HTR-8/SVneo (cell line): ENCODE measurements at regions not wholly inside any gene's neighbourhood (a gene's known extent, or its start where the extent isn't known, plus 50 kb on each side); places are given as distances from the start of the nearest gene placed in this dataset.
A peak's percentile ranks its signal among the peaks of the same experiment; 100 is the strongest.

Source experiments
- DNase-seq: peaks from one replicate; pipeline ENCODE4 v3.0.0; 2011; ENCODE audit warnings: low spot score, mixed read lengths; ENCODE audit not compliant: insufficient read length
- FAIRE-seq: peaks from 2 replicates; lab custom pipeline; 2011; peaks lifted over from hg19 to GRCh38; lab: Jason Lieb, UNC

DNA sequence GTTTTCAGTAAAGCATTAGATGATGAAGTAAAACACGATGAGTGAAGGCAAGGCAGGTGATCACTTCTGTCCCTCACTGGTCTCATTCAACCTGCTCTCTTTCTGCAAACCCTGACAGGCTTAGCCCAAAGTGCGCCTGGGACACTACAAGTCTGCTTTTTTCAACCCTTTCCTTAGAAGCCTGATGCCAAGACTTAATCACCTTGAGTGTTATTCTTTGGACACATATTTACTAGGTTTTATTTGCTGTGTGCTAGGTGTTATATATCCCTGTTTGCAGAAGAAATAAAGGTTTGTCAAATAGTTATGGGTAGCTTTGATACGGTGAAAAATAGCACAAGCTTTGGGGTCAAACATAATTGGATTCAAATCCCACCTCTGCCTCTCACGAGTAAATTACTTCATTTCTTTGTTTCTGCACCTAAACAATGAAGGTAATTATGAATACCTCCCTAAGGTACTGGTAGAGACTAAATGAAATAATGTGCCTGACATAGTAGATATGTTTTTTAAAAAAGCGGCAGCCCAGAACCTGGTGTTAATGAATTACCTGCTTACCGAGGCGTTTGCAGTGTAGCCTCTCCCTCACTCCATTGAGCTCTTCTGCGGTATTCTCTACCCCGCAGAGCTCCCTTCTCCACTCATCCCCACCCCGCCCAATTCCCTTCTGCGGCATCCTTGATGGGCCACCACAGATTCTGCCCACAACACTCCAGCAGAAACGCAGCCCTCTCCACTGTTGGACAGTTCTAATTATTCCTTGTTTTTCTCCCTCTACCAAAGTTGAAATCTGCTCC, 269.0 kb upstream of the TPM1 start:
- no peak for FAIRE-seq
- no peak for DNase-seq

DNA sequence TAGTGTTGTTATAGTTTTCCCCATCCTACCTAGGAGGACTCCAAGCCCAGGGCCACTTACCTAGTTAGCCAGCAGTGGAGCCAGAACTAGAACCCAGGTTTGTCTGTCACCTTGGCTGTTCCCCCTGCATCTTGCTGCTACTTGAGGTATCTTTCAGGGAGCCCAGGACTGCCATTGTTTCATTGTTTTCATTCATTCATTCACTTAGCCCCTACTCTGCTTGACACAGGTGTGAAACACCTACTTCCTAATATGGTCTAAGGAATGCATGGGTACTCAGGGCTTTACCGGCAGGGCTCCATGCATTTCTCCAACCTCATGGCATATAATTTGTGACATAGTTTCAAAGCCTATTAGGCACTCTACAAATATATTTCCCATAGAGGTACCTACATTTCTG, 266.6 kb upstream of the TPM1 start:
- no peak for DNase-seq
- no peak for FAIRE-seq

DNA sequence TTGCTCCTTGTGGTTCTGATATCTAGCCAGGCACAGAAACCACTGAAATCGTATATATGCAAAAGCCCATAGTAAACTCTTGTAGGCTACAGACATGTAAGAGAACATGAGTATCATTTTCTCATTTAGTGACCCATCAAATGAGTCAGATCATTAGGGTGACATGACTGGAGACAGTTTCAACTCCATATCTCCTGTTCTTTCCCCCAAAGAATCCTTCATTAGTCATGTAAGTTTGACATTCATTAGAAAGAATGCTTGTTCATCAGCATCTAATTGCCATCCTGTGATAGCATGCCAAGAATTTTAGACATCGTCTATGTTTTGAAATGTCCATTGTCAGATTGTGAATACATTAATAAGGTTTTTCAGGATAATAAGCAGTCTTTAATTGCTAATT, 264.9 kb upstream of the TPM1 start:
- FAIRE-seq (no peak), DNase-seq (no peak)

DNA sequence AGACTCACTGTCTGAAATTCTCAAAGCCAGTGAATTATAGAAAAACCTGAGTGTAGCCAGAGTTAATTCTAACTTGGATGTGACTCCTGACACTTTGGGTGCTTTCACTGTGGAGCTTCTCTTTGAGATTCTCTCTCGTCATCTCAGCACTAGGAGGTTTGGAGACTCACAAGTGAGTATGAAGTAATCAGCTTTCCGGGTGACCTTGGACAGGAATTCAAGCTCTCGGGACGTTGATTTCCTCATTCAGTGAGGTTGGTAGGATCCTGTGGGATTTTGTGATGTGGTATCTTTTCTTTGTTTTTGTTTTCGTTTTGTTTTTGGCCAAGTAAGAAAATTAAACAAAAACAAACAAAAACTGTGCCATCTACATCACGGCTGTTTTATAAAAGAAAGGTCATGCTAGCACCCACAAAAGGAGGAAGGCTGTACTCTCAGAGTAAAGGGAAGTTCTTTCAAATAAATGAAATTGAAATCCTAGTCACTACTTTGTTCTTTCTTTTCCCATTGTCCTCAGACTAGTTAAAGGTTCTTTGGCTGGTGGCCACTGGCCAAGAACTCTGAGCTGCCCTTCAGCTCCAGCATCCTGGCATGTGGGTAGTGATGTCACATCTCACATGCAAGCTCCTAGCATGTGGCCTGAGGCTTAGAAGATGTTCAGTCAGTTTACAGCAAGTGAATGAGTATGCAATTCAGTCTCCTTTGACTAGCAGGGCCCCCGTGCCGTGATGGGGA, 263.3 kb upstream of the TPM1 start:
- FAIRE-seq (no peak), DNase-seq (no peak)

DNA sequence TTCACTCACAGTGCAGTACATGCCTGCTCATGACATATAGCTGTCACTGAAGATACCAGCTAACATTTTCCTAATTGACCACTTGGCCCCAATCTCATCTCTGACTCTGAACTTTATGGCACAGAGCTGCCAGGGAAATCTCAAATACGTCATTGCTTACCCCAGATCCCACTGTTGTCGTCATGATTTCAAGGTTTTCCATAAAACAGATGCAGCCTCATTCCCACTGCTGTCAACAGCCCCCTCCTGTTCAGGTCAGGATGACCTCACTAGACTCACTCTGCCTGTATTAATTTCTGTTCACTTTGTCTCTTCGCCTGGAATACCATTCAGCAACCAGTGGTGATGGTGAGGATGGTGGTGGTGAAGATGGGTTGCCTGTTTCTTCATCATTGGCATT, 262.6 kb upstream of the TPM1 start:
- FAIRE-seq, result no peak
- no peak for DNase-seq

DNA sequence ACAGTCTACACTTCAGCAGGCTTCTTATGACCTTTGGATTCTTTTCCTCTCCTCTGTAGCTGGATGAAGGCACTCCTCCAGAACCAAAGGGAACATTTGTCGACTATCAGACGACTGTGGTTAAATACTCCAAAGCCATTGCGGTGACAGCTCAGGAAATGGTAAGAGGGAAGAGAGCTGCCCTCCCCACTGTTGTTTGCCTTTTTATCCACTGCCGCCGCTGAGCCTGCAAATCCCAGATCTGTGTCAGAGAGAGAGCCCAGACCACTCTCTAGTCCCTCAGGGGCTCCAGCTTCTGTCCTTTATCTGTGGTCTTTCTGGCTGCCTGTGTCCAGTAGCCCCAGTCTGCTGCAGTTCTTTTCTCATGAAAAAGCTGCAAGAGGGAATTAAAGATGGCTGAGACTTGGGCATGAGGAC, 261.5 kb upstream of the TPM1 start:
- DNase-seq, result no peak
- no peak for FAIRE-seq

DNA sequence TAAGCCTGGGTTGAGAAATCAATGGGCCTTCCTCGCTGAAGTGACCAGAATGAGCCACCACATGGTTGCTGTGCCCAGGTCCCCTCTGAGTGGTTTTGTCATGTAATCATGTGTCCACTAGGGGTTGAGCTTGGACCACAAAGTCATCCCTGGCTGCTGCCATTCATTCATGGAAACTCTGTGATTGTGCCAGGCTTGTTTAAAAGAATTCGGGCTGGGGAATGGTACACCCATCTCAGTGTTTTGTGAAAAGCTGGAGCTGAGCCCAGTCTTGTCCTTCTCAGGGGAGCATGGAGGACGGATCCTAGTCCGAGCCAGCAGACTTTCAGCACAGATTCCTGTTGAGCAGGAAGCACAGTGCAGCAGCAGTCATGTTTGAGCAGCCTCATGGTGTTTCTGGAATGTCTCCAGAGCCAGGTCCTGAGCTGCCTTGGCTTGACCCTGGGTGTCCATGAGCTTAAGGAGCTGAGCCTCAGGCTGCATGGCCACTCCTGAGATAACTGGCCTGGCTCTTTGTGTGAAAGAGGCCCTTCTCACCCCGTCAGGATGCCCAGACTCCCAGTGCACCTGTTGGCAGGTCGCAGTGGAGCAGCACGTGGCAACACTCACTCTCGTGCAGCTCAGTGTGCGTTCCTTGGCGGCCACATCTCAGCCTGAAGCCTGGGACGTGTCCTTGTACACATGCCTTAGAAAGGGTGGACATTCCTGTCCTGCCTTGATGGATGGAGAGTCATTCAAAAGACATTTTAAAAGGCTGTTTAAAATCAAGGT, 260.3 kb upstream of the TPM1 start:
- FAIRE-seq (peak; percentile 75), DNase-seq (peak; percentile 72)

DNA sequence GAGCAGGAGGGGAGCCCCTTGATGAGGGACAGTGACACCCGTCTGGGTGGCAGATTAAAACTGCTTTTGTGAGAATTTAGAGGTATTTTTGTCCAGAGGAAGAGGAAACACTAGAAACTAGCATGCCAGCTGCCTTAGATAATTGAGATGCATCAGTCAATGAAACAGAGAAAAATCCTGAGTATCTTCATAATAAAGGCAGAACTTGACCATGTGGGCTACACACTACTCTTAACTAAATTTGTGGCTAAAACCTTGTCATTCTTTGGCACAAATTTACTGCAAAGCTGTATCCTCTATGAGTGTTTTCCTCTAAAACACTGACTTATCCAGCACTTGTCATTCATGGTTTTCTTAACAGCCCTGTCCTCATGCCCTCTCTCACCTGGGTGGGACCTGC, 259.7 kb upstream of the TPM1 start:
- no peak for FAIRE-seq
- no peak for DNase-seq

DNA sequence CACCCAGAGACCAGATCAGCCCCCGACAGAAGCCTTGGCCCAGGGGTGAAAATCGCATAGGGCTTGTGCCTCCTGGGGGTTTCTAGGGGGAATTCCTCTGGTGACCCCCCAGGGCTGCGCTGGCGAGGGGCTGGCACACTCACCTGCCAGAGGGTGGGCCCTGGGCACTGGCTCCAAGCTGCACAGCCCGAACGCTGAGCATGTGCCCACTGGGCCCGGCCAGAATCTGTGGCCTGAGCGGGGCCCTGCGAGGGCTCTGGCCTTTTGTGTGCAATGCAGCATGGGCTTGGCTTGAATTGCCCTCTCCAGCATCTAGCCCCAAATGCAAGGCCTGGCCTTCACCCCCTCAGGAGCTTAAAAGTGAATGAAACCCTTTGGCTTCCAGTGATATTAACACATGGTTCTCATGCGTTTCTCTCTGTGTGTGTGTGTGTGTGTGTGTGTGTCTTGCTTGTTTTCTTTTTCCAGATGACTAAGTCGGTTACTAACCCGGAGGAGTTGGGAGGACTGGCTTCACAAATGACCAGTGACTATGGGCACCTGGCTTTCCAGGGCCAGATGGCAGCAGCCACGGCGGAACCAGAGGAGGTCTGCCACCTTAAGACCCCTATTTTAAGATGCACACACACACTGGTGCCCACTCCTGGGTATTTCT, 259.1 kb upstream of the TPM1 start:
- FAIRE-seq, result no peak

DNA sequence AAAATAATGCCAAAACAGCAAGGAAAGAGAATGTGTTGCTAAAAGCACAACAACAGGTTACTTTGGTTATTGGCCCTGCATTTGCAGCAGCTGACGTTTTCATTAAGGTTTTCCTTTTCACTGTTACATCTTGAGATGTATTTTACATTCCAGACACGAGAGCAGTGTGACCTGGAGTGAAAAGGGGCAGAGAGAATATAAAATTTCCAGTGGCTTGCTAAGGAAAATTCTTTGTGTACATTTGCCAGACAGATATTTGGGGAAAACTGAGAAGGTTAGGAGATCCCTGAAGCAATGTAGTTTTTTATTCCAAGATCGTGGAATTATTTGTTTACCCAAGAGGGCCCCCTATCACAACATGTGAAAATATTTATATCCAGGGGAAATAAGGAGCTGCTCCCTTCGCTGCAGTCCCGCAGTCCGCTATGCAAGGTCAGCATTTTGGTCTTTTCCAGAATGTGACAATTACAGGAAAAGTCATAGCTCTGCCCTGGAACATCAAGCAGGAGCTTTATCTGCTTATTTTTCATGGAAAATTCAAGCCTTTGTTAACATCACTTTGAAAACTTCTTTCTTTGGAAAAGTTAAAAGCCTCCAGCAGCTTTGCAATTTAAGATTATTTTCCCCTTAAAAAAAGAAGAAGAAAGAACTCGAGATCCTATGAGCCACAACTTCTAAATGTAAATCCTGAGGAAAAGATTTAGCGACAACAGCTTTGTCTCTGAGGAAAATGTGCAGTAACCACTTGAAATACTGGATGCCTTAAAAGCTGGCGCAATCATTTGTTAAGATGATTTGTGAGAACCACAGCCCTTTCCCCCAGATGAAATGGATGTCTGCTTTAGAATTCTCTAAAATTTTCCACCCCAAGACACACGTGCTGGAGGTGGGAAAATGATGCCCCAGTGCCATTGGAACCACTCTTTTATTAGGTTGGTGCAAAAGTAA, 256.4 kb upstream of the TPM1 start:
- FAIRE-seq (no peak), DNase-seq (no peak)

More for the DNA sequence above, 259.1 kb upstream of the TPM1 start:
- peak; percentile 18 for DNase-seq

DNA sequence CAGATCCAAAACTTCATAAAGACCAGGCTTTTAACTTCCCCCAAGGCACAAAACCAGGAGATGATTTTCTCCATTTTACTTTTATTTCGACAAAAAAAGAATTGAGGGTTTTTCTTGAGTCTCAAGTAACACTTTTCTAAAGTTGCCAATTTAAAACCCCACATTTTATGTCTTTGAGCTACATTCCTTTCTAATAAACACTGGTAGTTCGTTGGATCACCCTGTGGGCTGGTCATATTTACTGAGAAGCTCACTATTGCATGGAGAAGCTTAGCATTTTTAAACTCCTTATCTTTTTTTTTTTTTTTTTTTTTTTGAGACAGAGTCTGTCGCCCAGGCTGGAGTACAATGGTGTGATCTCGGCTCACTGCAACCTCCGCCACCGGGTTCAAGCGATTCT, 255.1 kb upstream of the TPM1 start:
- FAIRE-seq, result no peak
- DNase-seq, result no peak

DNA sequence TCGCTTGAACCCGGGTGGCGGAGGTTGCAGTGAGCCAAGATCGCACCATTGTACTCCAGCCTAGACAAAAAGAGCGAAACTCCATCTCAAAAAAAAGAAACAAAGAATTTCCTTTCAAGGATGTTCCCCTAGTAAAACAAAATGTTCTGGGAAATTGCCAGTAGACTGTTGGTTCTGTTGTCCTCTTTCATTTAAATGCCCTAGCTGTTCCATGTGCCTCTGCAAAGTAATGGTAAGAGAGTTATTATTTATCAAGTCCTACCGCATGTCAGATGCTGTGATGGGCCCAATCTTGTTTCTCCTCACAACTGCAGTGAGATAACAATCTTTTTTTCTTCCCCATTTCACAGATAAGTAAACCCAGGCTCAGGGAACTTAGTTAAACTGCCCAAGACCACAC, 254.3 kb upstream of the TPM1 start:
- DNase-seq (no peak), FAIRE-seq (no peak)

DNA sequence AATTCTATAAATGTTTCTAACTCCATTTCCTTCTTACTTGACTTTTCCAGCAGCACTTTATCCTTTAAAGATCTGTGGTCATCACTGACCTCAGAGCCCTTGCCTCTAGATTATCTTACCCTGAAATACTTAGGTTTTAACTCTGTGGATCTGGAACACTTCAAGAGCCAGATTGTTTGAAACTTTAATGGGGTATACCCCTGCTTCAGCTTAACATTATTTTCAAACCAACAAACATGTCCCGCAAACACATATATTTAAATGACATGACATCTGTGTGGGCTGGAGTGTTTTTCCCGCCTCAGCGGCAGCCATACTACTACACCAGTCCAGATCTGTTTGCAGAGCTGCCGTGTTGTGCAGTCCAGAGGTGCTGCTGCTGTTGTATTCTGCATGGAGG, 252.0 kb upstream of the TPM1 start:
- DNase-seq (no peak), FAIRE-seq (no peak)

DNA sequence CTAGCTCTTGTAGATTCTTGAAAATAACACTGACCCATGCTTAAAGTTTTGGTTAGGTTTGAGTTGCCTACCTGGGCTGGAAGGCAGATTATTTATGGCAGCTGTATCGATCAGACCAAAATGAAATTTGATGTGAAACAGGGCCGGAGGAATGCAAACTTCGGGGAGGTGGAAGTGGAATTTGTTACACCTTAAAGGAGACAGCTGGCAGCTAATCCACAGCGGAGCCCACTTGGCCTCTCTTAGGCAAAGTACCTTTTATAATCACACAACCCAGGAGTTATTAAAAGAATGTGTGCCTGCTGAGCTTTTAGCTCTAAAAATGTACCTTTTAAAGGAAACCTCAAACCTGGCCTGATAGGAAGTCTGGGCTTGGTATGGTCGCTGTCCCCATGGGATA, 250.9 kb upstream of the TPM1 start:
- no peak for FAIRE-seq
- no peak for DNase-seq

DNA sequence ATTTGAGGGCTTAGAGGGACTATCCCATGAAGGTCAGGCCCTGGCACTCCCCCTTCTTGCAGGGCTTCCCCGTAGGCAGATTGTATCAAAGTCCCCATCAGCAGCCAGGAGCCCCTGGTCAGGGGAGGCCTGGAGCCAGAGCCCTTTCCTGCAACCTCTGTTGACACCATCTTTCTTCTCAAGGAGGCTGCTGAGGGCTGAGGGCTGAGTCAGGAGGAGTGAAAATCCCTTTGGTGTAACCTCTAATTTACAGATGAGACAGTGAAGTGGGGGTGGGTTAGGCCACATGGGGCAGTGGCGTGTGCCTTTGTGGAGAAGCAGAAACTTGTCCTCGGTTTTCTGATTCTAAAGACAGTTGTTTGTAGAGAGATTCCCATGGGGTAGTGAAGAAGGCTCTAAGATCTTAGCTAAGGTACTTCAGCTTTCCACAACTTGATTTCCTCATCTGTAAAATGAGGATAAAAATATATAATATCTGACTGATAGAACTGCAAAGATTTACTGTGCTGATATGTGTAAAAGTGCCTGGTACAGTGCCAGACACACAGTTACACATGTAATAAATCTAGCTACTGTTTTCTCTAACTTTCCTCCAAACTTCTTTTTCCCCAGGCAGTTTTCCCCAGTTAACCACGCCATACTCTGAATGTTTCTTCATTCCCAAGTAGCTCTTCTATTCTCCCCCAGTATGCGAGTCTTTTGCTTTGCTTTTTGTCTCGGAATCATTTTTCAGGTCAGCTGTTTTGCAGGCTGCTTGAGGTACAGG, 249.4 kb upstream of the TPM1 start:
- DNase-seq (no peak), FAIRE-seq (no peak)

DNA sequence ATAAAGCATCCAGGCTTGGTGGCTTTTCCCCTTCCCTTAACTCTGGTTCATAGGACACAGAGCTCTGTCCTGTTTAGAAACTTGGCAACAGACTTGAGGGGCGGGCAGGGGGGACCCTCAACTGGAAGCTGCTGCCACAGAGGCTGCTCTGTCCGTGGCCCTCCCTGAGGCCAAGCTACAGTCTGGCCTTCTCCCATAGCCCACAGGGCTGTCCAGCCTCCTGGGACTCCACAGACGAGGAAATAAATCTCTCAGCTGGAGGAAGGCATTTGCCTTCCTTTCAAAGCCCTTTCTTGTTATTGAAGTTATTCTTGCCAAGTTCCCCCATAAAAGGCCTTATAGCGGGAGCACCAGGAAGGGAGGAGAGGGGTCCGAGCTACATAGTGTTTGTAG, 248.8 kb upstream of the TPM1 start:
- FAIRE-seq, result no peak
- no peak for DNase-seq

DNA sequence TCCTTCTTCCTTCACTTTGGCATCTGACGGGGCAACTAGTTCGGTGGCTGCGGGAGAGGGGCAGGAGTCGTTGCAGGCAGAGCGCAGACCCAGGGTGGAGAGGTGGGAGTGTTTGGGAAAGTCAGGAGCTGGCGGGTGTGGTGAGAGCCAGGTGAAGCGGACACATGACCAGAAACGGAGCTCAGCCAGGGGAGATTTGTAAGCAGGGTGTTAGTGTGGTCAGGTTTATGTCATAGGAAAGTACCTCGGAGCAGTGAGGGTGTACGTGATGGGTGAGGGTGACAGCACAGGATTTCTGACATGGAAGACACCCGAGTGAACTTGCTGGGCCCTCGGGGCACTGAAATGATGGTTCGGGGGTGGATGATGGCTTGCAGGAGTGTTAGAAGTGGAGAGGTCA, 247.4 kb upstream of the TPM1 start:
- no peak for FAIRE-seq
- no peak for DNase-seq

DNA sequence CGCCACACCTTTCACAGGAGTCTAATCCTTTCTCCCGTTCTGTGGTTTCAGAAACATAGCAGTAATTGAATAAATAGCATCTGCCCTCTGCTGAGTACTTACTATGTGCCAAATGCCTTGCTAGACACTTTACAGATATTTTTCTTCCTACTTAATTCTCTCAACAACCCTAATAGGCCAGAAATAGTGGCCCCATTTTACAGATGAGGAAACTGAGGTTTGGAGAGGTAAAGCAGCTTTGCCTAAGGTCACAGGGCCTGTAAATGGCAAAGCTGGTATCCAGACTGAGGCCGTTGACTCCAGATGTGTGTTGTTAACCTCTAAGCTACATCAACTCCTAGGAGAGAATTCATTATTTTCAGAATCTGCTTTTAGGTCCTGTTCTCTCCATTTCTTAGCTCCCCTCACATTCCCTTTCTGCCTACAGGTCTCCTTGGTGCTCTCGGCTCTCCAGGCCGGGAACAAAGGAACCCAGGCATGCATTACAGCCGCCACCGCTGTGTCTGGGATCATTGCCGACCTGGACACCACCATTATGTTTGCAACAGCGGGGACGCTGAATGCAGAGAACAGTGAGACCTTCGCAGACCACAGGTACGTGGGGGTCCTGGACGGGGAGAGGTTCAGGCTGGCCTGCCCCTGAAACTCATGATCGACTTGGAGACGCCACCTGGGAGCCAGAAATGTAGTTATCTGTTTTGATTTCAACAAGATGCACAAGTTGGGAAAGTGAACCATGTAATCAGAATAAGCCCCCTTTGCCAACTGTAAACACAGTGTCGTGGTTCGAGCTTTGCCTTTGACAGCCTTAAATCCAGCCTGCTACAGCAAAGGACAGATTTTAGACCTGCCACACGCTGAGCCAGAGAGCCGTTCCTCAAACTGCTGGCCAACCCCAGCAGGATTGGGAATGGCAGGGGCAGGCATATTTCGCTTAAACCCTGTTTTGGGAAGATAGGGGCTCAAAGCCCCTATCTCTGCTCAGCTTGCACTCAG, 246.5 kb upstream of the TPM1 start:
- DNase-seq (no peak), FAIRE-seq (no peak)
